Stimulated activated naive CD4-positive, alpha-beta T cell treated with Interleukin-2 at 50 U/mL for 16 hours (primary cell): ENCODE measurements at regions not wholly inside any gene's neighbourhood (a gene's known extent, or its start where the extent isn't known, plus 50 kb on each side); places are given as distances from the start of the nearest gene placed in this dataset.

Experiments used
- DNase-seq: peaks from one replicate; lab custom pipeline; 2025; lab: John Stamatoyannopoulos, UW

DNA sequence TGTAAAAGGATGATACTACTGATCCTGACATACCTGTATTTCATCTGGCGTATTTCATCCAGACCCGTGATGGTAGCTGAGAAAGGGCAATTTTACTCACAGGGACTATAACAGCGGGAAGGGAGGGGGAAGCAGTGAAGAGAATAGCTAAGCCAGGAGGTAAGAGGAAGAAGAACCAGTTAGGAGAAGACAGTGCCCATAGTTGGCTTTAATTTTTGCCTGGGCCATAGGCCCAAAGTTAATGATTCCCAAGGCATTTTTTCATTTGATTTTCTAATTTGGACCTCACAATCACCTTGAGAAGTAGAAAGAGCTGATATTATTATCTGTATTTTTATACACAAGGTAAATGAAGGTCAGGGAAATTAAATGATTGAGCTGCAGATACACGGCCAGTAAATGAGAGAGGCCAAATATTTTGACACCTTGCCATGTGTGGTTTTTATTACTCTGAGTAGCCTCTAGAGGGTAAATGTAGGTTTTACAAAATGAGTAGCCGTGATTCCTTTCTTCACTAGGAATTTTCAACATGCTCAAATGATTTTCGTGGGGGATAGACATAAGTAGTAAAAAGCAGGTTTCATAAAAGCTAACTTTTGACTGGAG lies 382.2 kb downstream of the FUT8 start:
- DNase-seq: no peak

DNA sequence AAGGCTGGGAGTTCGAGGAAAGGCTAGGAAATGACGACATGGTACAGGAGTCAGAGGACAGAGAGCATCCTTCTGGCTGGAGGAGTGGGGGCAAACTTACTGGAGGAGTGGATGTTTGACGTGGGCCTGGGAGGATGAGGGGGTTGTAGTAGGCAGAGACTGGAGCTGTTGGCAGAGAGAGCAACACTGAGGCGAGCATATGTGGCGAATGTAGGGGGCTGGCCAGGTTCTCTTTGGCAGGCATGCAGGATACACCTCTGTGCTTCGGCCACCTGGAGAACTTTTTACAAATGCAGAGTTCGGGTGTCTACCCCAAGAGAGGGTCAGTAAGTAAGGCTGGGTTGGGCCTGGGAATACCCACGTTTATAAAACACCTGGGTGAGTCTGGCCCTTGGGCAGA lies 385.7 kb downstream of the FUT8 start:
- DNase-seq: no peak

DNA sequence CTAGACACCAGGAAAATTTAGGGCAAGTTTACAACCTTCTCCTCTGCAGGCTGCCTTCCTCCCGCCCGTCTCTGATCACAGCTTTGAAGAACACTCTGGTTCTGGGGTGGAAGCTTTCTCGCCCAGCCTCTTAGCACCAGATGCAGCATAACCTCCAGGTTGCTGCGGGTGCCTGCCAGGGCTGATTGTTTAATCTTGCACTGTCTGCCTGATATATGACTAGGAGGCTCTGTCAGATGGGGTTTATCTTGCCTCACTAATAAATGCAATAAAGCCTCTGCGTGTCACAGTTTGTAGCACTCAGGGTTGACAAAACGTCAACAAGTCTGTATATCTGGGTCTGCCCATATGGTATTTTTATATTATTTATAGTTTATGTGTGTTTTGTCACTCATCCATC lies 388.2 kb downstream of the FUT8 start:
- DNase-seq: no peak

DNA sequence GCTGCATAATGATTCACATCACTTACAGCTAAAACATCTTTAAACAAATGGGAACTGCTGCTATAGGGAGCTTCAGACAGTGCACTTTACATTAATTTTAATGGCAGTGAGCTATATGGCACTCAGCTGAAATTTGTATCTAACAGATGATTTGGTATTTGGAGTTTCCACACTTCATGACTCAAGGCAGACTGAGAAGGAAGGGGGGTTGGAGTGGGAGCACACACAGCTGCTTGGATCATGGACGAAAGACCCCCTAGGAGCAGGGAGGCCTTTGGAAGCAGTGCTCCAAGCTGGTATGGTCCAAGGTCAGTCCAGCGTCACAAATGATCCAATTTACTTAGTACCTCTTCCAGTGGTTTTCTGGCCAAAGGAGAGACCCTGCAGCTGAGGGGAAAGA lies 389.7 kb downstream of the FUT8 start:
- DNase-seq: no peak

DNA sequence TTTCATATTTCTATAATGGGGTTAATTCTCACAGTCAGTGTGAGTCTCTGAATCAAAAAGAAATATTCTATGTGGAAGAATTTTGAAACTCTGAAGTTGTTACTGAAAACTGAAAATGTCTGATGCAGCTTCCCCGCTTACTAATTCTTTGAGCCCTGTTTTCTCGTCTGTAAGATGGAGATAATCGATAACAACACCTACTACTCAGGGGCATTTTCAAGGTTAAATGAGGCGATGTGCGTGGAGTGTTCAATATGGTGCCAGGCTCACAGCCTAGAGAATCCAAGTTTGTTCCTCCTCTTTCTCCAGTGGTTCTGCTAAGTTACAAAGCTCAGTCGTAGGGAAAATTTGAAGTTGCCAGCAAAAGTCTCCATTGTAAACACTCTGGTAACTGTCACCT lies 391.4 kb downstream of the FUT8 start:
- no peak for DNase-seq

DNA sequence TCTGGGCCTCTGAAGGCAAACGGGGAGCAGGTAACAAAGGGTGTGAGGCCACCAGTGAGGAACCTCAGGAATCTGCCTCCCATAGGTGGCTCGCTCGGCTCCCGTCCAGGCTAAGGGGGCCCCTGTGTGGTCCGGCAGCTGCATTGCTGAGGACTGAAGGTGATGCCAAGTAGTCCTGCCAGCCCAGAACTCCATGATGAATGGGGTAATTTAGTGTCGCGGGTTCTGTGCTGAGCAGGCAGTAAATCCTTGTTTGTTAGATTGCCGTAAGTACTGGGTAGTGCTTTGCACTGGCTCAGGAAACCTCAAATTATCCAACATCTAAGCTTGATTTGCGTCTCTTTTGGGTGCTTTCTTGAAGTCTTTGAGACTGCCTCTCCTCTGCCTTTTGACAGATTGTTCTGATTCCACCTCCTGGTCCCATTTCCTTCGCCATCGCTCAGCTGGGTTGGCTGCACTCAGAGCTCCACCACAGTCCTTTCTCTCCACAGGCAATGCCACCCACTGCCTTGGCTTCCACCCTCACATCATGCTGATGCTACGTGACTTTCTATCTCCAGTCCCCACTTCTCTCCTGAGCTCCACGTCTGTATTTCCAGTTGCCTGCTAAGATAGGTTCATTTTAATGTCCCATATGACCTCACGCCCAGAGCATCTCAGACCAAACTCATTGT lies 392.0 kb downstream of the FUT8 start:
- no peak for DNase-seq

DNA sequence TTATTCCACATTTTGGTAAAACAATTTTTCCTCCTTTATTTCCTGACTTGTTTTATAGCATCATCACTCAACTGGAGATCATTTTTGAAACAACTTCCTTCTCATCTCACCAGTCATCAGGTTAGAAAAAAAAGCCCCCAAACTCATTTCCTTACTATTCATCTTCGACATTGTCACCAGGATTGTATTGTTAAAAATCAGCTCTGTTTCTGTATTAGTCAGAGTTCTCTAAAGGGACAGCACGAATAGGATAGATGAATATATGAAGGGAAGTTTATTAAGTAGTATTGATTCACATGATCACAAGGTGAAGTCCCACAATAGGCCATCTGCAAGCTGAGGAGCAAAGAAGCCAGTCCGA lies 392.6 kb downstream of the FUT8 start:
- DNase-seq: no peak

DNA sequence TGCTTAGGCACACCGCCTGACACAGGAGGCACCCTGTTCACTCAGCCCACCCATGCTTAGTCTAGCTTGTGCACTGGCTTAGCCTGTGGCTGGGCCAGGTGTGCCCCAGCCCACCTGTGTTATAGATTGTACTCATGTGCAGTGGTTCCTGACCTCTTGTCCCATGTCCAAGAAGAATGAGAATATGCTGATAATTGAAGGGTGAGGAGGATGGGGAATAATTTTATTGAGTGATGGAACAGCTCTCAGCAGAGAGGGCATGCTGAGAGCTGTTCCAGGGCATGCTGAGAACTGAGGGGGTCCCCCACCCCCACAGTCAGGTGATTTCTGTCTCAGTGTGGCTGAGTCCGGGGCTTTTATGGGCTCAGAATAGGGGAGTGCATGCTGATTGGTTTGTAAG lies 395.9 kb downstream of the FUT8 start:
- no peak for DNase-seq

DNA sequence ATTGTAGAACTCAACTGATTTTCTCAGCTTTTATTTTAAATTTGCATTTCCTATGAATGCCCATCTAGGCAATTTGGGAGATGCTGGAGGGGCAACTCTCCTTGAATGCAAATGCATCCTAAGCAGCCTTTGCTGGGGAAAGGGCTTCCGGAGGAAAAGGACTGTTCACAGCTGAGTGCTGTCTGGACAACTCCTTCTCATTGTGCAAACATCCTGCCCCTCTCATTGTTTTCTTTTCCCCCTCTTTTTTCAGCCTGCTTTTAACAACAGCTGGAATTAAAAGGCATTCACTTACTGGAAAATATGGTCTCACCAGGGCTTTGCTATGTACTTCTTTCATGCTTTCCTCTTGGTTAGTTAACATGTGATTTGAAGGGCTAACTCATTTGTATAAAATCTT lies 397.8 kb downstream of the FUT8 start:
- DNase-seq: no peak

DNA sequence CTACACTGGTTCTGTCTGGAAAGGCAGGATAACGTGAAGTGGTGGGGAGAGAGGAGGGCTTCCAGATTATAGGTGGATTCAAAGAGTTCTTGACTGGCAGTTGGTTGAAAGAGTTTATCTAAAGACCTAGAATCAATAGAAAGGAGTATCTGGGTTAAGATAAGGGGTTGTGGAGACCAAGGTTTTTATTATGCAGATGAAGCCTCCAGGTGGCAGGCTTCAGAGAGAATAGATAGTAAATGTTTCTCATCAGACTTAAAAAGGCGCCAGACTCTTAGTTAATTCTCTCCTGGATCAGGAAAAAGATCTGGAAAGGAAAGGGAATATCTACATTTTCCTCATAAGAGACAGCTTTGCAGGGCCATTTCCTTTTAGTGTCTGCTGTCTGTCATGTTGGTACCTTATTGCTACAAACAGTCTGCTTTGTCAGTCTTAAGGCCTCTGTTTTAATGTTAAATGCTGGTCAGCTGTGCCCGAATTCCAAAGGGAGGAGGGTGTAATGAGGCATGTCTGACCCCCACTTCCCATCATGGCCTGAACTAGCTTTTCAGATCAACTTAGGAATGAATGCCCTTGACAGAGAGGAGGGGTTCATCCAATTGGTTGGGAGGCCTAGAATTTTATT lies 401.3 kb downstream of the FUT8 start:
- DNase-seq: no peak

DNA sequence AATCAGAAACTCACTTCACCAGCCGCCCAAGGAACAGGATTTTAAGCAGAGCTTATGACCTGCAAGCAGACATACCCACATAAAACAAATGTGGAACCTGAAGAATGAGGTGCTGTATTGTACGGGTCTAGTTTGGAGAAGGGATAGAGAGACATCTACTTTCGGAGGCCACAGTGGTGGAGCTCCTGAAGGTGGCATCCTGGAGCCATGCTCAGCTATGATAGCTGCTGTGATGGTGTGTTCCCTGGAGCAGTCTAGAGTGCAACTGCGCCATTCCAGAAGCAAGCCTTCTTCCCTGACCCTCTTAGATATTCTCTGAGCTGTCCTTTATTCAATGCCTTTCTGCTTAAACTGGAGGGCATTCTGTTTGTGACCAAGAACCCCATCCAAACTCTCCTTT lies 402.6 kb downstream of the FUT8 start:
- DNase-seq: no peak

DNA sequence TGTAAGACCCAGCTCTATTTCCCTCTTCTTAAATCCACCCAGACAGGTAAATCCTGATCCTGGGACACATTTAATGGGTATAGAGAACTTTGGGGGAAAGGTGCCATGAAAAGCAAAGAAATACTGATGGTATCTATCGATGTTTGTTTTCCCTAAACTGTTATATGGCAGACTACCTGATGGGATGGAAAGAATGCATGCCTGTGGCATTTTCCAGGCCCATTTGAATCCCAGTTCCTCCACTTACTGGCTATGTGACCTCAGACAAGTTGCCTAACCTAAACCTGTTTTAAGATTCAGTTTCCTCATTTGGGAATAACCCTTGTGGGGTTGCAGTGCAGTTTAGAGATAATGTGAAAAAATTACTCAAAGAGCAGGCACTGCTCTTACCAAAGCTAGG lies 404.5 kb downstream of the FUT8 start:
- DNase-seq: no peak

DNA sequence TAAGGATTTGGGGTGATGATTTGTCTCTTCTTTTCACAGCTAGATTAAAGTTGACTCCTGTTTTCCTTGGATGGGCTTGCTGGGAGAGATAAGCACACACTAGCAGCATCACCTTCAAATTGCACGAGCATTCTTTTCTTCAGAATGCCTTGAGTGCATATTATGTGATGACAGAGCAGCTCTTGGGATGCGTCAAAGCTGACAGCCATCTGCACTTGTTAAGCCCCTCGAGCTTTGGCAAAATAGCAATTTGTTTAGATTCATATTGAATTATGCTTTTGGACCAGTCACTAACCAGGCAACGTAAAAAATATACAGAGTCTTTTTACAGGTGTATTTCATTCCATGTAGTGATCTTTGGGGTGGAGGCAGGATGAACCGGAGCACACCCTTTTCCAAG lies 407.0 kb downstream of the FUT8 start:
- DNase-seq: no peak

DNA sequence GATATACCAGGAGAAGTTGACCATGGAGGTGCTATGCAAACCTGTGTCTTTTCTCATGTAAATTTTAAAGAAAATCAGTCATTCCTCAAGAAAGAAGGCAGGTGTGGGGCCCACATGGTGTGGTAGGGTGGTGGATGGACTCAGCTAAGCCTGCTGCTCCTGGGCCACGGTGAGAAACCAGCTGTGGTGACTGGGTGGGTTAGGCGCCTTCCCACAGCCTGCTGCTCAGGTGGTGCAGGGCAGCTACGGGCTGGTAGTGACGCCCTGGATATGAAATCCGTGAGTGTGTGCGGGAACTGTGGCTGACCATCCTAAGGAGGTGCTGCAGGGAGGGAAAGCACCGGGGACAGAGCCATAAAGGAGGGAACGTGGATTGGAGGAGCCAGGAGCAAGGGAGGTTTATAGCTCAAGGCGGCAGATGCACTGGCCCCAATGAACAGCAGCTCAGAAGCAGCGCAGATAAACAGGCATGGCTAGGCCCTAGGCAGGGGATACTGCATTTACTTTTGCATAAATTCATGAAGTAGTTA lies 408.8 kb downstream of the FUT8 start:
- no peak for DNase-seq

DNA sequence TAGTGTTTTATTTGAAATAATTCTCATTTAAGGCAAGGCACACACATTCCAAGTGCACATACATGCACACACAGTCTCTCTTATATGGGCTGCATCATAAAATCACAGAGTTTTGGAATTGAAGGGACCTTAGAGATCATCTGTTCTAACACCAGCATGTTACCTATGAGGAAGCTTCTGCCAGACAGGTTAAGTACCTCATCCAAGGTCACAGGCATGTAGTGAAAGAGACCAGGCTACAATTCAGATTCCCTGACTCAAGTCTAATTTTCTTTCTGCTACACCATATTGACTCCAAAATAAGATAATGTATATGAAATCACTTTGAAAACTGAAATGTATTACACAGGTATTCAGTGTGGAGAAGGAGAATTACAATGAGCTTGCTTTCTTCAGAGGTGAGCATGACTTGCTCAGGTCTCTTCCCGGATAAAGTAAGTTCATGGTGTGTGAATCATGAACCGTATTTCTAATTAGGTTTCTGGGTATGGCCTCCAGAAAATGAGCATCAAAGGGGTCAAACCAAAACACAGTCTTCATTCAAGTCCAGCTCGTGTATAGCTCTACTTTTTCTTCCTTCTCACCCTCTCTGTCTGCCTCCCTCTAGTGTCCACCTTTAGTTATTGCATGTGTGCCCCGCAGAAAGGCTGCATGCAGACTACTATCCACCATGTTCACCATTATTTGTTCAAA lies 411.9 kb downstream of the FUT8 start:
- peak; percentile 15 for DNase-seq

DNA sequence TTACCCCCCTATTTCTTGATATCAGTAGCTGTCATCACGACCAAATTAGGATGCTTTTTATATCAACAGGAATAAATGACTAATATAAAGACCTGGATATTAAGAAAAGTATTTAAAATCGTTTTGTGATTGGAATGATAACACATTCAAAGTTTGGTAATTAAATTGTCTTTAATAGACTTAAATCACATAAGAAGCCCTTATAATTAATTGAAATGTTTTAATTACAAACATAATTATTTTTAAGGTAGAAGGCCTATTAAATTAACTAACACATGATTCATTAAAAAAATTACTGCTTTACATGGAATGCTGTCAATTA lies 412.4 kb downstream of the FUT8 start:
- no peak for DNase-seq

DNA sequence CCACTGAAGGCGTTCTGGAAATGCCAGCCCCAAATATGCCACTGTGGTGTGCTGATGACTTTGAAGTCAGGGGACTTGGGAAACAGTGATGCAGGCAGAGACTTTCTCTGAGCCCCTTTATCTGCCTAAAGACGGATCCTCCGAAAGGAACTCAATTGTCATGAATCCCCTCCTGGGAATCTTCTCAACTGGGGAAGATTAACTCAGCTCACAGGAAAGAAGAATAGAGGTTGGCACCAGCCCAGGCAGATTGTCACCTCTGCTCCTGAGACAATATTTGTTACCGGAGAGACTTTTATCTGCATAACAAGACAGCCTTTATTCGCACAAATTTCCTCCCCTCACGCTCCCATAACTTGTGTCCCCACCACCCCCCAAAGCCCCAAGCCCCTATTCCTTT lies 414.4 kb downstream of the FUT8 start:
- no peak for DNase-seq

DNA sequence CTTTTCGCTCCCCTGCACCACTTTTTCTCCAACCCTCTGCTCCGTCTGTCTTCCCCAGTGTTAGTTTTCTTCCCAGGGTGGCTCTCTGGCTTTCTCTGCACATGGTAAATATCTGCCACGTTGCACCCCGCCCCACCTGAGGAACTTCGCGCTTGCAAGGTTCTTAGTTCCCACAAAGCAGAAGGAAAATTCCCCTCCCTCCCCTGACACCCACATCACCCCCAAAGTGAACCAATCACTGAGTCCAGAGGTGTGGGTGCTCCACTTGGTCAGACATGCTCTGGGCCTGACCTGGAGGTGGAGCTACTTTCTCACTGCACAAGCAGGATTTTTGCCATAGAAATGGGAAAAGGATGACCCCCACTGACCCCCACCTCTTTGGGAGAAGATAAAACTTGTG lies 415.0 kb downstream of the FUT8 start:
- no peak for DNase-seq

DNA sequence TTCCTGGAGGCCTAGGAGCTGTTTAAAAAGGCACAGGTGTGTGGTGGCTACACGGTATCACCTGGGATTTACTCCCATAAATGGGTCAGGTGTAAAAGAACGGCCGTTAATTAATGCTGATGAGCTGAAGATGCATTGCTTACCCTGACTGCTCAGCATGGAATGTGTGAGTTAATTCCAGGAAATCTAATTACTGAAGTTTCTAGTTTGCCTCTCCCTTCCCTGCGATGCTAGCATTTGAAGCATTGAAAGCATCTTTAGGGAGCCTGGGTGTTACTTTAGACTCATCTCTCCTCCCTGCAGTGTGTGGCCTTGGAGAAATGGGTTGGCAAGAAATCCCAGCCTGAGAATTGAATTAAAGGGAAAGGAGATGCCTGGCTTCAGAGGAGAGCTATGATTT lies 415.9 kb downstream of the FUT8 start:
- no peak for DNase-seq

DNA sequence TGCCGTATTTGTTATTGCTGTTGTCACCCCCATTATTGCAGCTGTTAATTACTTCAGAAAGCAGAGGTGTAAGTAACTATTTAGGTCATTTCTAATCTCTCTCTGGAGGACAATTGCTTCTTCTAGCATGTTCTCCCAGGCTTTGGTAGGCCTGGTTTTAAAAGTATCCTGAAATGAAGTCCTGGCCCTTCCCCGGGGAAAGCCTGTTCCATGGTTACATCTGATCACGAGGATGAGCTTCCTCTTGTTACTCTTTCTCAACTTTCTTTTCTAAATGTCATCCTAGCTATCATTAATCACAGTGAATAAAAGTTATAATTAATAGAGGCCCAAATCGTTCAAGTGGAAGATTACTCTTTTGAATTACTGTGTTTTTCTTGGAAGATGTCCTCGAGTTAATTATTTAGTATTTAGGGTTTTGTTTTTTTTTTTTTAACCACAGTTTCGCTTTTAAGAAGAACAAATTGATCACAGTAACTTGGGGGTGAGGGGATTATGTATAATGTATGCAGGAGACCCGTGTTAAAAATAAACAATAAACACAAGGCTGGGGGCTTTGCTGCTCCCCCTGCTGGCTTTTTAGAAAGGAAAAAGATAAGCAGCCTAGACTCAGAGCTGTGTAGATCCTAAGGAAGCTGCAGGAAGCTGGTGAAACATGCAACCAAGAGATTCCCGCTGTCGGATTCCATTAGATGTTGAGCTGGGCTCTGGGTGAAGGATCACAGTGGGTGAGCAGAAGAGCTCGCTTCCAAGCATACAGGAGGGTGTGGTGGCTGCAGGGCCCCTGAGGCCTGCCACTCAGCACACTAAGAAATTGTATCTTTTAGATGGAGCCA lies 420.1 kb downstream of the FUT8 start:
- DNase-seq: no peak

DNA sequence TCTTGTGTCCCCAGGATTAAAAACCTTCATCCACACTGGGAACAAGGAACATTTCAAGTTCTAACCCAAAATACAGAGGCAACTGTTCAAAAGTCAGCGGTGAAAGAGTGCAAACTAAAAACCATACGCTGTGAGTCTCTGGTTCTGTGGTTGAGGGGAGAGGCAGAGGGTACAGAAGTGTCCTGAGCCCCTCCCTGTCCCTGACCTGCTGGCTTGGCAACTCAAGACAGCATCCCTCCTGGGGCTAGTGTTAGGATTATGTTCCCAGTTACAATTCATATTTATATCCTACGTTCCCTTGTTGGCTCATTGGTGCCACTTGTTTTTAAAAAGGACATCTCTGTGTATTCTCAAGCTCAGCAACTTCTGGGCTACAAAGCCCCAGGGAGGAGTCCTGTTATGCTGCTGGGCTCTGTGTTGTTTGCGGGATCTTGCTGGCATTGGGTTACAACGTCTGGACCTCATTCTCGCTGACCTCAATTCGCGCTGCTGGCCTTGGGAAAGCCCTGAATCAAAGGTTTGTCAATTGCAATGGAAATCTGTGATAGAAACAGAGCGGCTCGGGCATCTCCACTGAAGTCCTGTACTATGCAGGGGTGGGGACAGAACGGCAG lies 420.8 kb downstream of the FUT8 start:
- DNase-seq: no peak

DNA sequence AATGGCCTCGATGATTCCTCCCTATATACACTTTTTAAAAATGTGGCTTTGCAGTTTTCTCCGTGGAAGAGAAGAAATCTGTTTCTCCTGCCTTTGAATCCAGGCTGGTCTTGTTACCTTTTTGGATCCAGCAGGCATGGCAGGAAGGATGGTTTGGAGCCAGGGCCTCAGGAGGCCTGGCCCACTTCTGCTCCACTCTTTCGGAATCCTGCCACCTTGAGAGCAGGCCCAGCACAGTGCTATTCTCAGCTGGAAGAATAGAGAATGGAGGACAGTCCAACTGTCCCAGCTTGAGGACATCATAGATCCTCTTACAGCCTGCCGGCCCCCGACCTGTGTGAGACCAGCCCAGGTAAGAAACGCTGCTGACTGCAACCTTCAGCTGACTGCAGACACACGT lies 421.5 kb downstream of the FUT8 start:
- no peak for DNase-seq
